ENCODE measurements at regions not wholly inside any gene's neighbourhood (a gene's known extent, or its start where the extent isn't known, plus 50 kb on each side); places are given as distances from the start of the nearest gene placed in this dataset.

- no peak for DNase-seq (ENCODE audit: low read depth)
- TF ChIP-seq CTCF (IDR thresholded peaks at IDR 0.05; ENCODE audit: control insufficient read depth, extremely low read depth, insufficient read depth): no peak
- H3K4me3 ChIP-seq (ENCODE audit: low read depth, low read length): no peak overlapping the region
Observed at GRCh38 chr20:54385746-54386145, 89.6 kb upstream of the DOK5 start.

- no peak overlapping the region for H3K4me3 ChIP-seq (ENCODE audit: low read depth, low read length)
- no peak for DNase-seq (ENCODE audit: low read depth)
- TF ChIP-seq CTCF (IDR thresholded peaks at IDR 0.05; ENCODE audit: control insufficient read depth, extremely low read depth, insufficient read depth): no peak
Observed at GRCh38 chr20:54389596-54390280, 85.7 kb upstream of the DOK5 start.

GRCh38 chr20:54397292-54398140, 77.9 kb upstream of the DOK5 start:
- H3K4me3 ChIP-seq (ENCODE audit: low read depth, low read length): no peak overlapping the region
- DNase-seq (ENCODE audit: low read depth): no peak
- TF ChIP-seq CTCF (IDR thresholded peaks at IDR 0.05; ENCODE audit: control insufficient read depth, extremely low read depth, insufficient read depth): no peak

- DNase-seq (ENCODE audit: low read depth): no peak
- no peak for TF ChIP-seq CTCF (IDR thresholded peaks at IDR 0.05; ENCODE audit: control insufficient read depth, extremely low read depth, insufficient read depth)
- no peak overlapping the region for H3K4me3 ChIP-seq (ENCODE audit: low read depth, low read length)
Observed at GRCh38 chr20:54398814-54399213, 76.6 kb upstream of the DOK5 start.

GRCh38 chr20:54405540-54405939, 69.9 kb upstream of the DOK5 start:
- no peak overlapping the region for H3K4me3 ChIP-seq (ENCODE audit: low read depth, low read length)
- no peak for TF ChIP-seq CTCF (IDR thresholded peaks at IDR 0.05; ENCODE audit: control insufficient read depth, extremely low read depth, insufficient read depth)
- no peak for DNase-seq (ENCODE audit: low read depth)

- no peak overlapping the region for H3K4me3 ChIP-seq (ENCODE audit: low read depth, low read length)
- no peak for TF ChIP-seq CTCF (IDR thresholded peaks at IDR 0.05; ENCODE audit: control insufficient read depth, extremely low read depth, insufficient read depth)
- no peak for DNase-seq (ENCODE audit: low read depth)
Observed at GRCh38 chr20:54407459-54407858, 67.9 kb upstream of the DOK5 start.

All from LNCaP clone FGC (cell line).